Ovary (tissue), 3 donors: ENCODE measurements at regions not wholly inside any gene's neighbourhood (a gene's known extent, or its start where the extent isn't known, plus 50 kb on each side); places are given as distances from the start of the nearest gene placed in this dataset.

ENCODE experiments used
- EP300 ChIP-seq: sonication (generic); formaldehyde crosslinking; IDR thresholded peaks from one replicate; pipeline ENCODE4 v1.6.1; 2017; ENCODE audit warnings: antibody characterized with exemption
- POLR2A ChIP-seq: fragments of 450-650 bp; IDR thresholded peaks from one replicate; pipeline ENCODE4 v1.6.1; 2017; ENCODE audit warnings: antibody characterized with exemption, mild to moderate bottlenecking, moderate library complexity
- TF ChIP-seq, protein P1 (sequence below), 3 donors: fragments of 450-650 bp in 2 of 3; fragments of 200-600 bp in 1 of 3; IDR thresholded peaks; one replicate each; pipeline versions ENCODE4 v1.5.1 to v1.8.0; 2016 to 2022; ENCODE audit warnings: antibody characterized with exemption in 3 of 3, mild to moderate bottlenecking in 1 of 3
- donor health status: DM: no; HTN: no; CAD: no.

DNA sequence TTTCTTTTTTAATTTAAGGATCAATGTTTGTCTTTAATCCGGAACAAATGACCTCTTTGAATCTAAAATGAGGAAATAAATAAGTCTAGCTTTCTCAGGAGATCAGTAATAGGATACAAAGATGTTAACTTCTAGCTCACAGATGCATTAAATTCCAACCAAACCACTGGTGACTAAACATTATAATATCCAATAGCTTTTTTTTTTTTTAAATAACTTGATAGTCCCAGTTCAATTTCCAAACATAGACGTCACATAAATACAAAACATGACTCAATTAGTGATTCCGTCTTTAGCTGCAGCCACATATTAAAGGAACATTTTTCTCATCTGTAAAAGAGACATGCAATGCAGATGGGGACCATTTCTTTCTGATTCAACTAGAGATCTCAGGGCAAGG lies 390.5 kb upstream of the PCDH9 start:
- TF ChIP-seq, protein P1, sequence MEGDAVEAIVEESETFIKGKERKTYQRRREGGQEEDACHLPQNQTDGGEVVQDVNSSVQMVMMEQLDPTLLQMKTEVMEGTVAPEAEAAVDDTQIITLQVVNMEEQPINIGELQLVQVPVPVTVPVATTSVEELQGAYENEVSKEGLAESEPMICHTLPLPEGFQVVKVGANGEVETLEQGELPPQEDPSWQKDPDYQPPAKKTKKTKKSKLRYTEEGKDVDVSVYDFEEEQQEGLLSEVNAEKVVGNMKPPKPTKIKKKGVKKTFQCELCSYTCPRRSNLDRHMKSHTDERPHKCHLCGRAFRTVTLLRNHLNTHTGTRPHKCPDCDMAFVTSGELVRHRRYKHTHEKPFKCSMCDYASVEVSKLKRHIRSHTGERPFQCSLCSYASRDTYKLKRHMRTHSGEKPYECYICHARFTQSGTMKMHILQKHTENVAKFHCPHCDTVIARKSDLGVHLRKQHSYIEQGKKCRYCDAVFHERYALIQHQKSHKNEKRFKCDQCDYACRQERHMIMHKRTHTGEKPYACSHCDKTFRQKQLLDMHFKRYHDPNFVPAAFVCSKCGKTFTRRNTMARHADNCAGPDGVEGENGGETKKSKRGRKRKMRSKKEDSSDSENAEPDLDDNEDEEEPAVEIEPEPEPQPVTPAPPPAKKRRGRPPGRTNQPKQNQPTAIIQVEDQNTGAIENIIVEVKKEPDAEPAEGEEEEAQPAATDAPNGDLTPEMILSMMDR (IDR thresholded peaks at IDR 0.05), result no peak
- TF ChIP-seq POLR2A (no peak), EP300 (no peak)
